ENCODE measurements at regions not wholly inside any gene's neighbourhood (a gene's known extent, or its start where the extent isn't known, plus 50 kb on each side); places are given as distances from the start of the nearest gene placed in this dataset.

GRCh38 chr9:105921057-105921726 is 226.9 kb downstream of the TMEM38B start:
- DNase-seq, result no peak

GRCh38 chr9:105928416-105928815 is 234.1 kb downstream of the TMEM38B start:
- no peak for DNase-seq

- DNase-seq, result no peak
Measured at GRCh38 chr9:105930011-105930627, 235.8 kb downstream of the TMEM38B start.

- DNase-seq, result no peak
Measured at GRCh38 chr9:105932276-105932675, 237.9 kb downstream of the TMEM38B start.

- DNase-seq, result no peak
Measured at GRCh38 chr9:105950448-105950847, 256.1 kb downstream of the TMEM38B start.

- DNase-seq, result no peak
Measured at GRCh38 chr9:105950894-105951293, 256.6 kb downstream of the TMEM38B start.

GRCh38 chr9:105954517-105954916 is 260.2 kb downstream of the TMEM38B start:
- no peak for DNase-seq

- DNase-seq, result no peak
Measured at GRCh38 chr9:105957830-105958229, 263.5 kb downstream of the TMEM38B start.

GRCh38 chr9:105958587-105958986 is 264.2 kb downstream of the TMEM38B start:
- no peak for DNase-seq

GRCh38 chr9:105959531-105959930 is 265.2 kb downstream of the TMEM38B start:
- DNase-seq, result no peak

GRCh38 chr9:105963343-105964099 is 269.2 kb downstream of the TMEM38B start:
- DNase-seq, result no peak

GRCh38 chr9:105964156-105964555 is 269.8 kb downstream of the TMEM38B start:
- DNase-seq, result no peak

GRCh38 chr9:105966834-105967233 is 272.5 kb downstream of the TMEM38B start:
- no peak for DNase-seq

- no peak for DNase-seq
Measured at GRCh38 chr9:105967248-105967647, 272.9 kb downstream of the TMEM38B start.

- no peak for DNase-seq
Measured at GRCh38 chr9:105967797-105968196, 273.5 kb downstream of the TMEM38B start.

- DNase-seq, result no peak
Measured at GRCh38 chr9:105968811-105969466, 274.6 kb downstream of the TMEM38B start.

GRCh38 chr9:105969636-105970035 is 275.3 kb downstream of the TMEM38B start:
- DNase-seq, result no peak

GRCh38 chr9:105971986-105972385 is 277.6 kb downstream of the TMEM38B start:
- no peak for DNase-seq

GRCh38 chr9:105972466-105973204 is 278.3 kb downstream of the TMEM38B start:
- no peak for DNase-seq

GRCh38 chr9:105973951-105974351 is 279.6 kb downstream of the TMEM38B start:
- DNase-seq, result no peak

GRCh38 chr9:105975886-105976645 is 281.7 kb downstream of the TMEM38B start:
- DNase-seq, result no peak

- no peak for DNase-seq
Measured at GRCh38 chr9:105978336-105978735, 284.0 kb downstream of the TMEM38B start.

All from GF-D8 (cell line).